K562 (cell line): ENCODE measurements at regions not wholly inside any gene's neighbourhood (a gene's known extent, or its start where the extent isn't known, plus 50 kb on each side); places are given as distances from the start of the nearest gene placed in this dataset.

Source experiments
- ATAC-seq: fragments of 200-7000 bp; cut with Tn5 transposase; 3 replicates; pipeline ENCODE4 v1.9.1; 2020; ENCODE audit warnings: moderate library complexity
- BruUV-seq: library from RNA; stranded (reverse); fragments of 400-500 nt; replicated peaks from 2 replicates; lab custom pipeline; 2021; lab: Mats Ljungman, UMichigan
- CTCF ChIA-PET: fragments of 300-600 bp; formaldehyde crosslinking; extraction: SDS; loops from one replicate; lab custom pipeline; 2021; ENCODE audit warnings: low intra/inter-chr PET ratio; lab: Yijun Ruan, JAX
- POLR2A ChIA-PET: fragments of 300-600, 350-650 bp; sonication (Branson Sonifier 250); formaldehyde crosslinking; extraction: SDS; loops from one replicate; lab custom pipeline; 2021; ENCODE audit warnings: antibody characterized with exemption, inconsistent platforms; lab: Yijun Ruan, JAX
- DNase-seq, 4 experiments: peaks; one replicate each; pipeline versions ENCODE4 v3.0.0 to v3.0.0-alpha.2; 2011 to 2018; ENCODE audit warnings: low spot score in 3 of 4, mixed read lengths in 3 of 4; ENCODE audit errors: extremely low read depth in 1 of 4
- FAIRE-seq: peaks from 2 replicates; lab custom pipeline; 2011; peaks lifted over from hg19 to GRCh38; lab: Jason Lieb, UNC
- H2AFZ ChIP-seq: 2 replicates; pipeline ENCODE4 v1.6.0; 2011; ENCODE audit warnings: low read depth, low read length, control low read depth, inconsistent platforms
- H3K27ac ChIP-seq: fragments of 200-600 bp; 3 replicates; pipeline ENCODE4 v1.8.0; 2011; ENCODE audit warnings: low read depth, mild to moderate bottlenecking, control low read depth, inconsistent platforms, low read length, moderate library complexity, mixed read lengths; ENCODE audit errors: extremely low read depth
- H3K27me3 ChIP-seq, 2 experiments: fragments of 300-600 bp in 1 of 2; 2 replicates in 1 of 2; 3 replicates in 1 of 2; pipeline versions ENCODE4 v1.6.0 to v1.8.0; 2011; ENCODE audit warnings: inconsistent platforms in 2 of 2, low read length in 2 of 2, mild to moderate bottlenecking in 1 of 2, mixed read lengths in 1 of 2, moderate library complexity in 1 of 2; ENCODE audit not compliant: control insufficient read depth in 2 of 2, insufficient read depth in 2 of 2
- H3K36me3 ChIP-seq: fragments of 300-600 bp; 3 replicates; pipeline ENCODE4 v1.8.0; 2011; ENCODE audit warnings: mild to moderate bottlenecking, low read length, inconsistent platforms; ENCODE audit not compliant: control insufficient read depth, insufficient read depth
- H3K4me1 ChIP-seq, 2 experiments: fragments of 200-600 bp in 1 of 2; replicated peaks in 1 of 2; 2 replicates in 1 of 2; 3 replicates in 1 of 2; pipeline versions ENCODE4 v1.5.1 to v1.8.0; 2011; ENCODE audit warnings: inconsistent platforms in 2 of 2, low read length in 2 of 2, mild to moderate bottlenecking in 1 of 2, mixed read lengths in 1 of 2, moderate library complexity in 1 of 2; ENCODE audit not compliant: control insufficient read depth in 2 of 2, insufficient read depth in 2 of 2
- H3K4me2 ChIP-seq: 2 replicates; pipeline ENCODE4 v1.6.1; 2011; ENCODE audit warnings: low read length, control low read depth, inconsistent platforms, mixed read lengths; ENCODE audit not compliant: insufficient read depth
- H3K4me3 ChIP-seq: fragments of 200-600 bp; sonication (generic), shearing (Covaris generic); 2 replicates; pipeline ENCODE4 v1.5.1; 2016; ENCODE audit warnings: control low read depth, inconsistent platforms
- H3K79me2 ChIP-seq: fragments of 200-600 bp; 3 replicates; pipeline ENCODE4 v1.8.0; 2011; ENCODE audit warnings: low read length, inconsistent platforms; ENCODE audit not compliant: control insufficient read depth, insufficient read depth
- H3K9ac ChIP-seq, 2 experiments: 2 replicates each; pipeline versions ENCODE4 v1.6.0 to v1.6.1; 2011; ENCODE audit warnings: low read depth in 2 of 2, low read length in 2 of 2, control low read depth in 1 of 2, inconsistent platforms in 1 of 2, mild to moderate bottlenecking in 1 of 2, mixed read lengths in 1 of 2; ENCODE audit not compliant: insufficient read depth in 1 of 2
- H3K9me1 ChIP-seq: one replicate; pipeline ENCODE4 v1.6.0; 2011; ENCODE audit warnings: inconsistent platforms, mild to moderate bottlenecking, low read length, moderate library complexity; ENCODE audit not compliant: control insufficient read depth, insufficient read depth
- H3K9me3 ChIP-seq: replicated peaks from 2 replicates; pipeline ENCODE4 v1.5.1; 2011; ENCODE audit warnings: low read depth, low read length, inconsistent platforms; ENCODE audit not compliant: control insufficient read depth, insufficient read depth
- H4K20me1 ChIP-seq: replicated peaks from 2 replicates; pipeline ENCODE4 v1.6.1; 2011; ENCODE audit warnings: low read length, inconsistent platforms, mixed read lengths; ENCODE audit not compliant: control insufficient read depth, insufficient read depth
- FIP1L1 ChIP-seq: fragments of 200-400 bp; formaldehyde crosslinking; IDR thresholded peaks from 2 replicates; pipeline ENCODE4 v1.6.1; 2018; ENCODE audit warnings: mild to moderate bottlenecking, low read depth, low read length; ENCODE audit not compliant: poor library complexity, severe bottlenecking
- RBM25 ChIP-seq: fragments of 200-400 bp; formaldehyde crosslinking; IDR thresholded peaks from 2 replicates; pipeline ENCODE4 v1.6.1; 2018; ENCODE audit warnings: low read length, low read depth, moderate library complexity; ENCODE audit not compliant: severe bottlenecking
- WGBS: fragments of 100-300 bp; shearing (Covaris generic); methylation state at CpG from one replicate; pipeline ENCODE4 v1.1.6; 2016; ENCODE audit warnings: low coverage, mixed read lengths; ENCODE audit not compliant: insufficient coverage; ENCODE audit errors: missing lambda C conversion rate; 5-methylcytosine and 5-hydroxymethylcytosine counted together
- in situ Hi-C: fragments of 300-500 bp; cut with MboI; formaldehyde crosslinking; loops from 4 replicates; pipeline ENCODE4 v1.15.0; 2018; ENCODE audit warnings: inconsistent platforms, mixed read lengths
- intact Hi-C: fragments of 100-400 bp; cut with micrococcal nuclease; formaldehyde crosslinking; loops from 2 replicates; pipeline ENCODE4 v1.14.2; 2022
- TF ChIP-seq, protein P1 (sequence below): fragments of 250-450 bp; sonication (Bioruptor Pico); IDR thresholded peaks from 2 replicates; pipeline ENCODE4 v1.5.1; 2021; ENCODE audit warnings: mild to moderate bottlenecking

DNA sequence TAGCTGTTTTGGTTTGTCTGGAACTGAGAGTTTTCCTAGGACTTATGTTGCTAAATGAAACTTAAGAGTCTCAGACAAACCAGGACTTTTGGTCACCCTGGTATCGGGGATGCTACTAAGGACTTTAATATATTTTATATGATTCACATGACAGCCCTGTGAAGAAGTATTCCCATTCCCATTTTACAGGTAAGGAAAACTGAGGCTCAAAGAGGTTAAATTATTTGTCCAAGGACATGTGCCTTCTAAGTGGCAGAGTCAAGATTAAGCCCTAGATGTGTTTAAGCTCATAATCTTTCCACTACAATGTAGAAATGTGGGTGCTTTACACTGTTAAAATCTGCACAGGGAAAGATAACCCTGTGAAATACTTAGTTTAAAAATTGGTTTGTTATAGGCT, 77.7 kb upstream of the ATP5MC3 start:
- CTCF ChIA-PET, result no interaction called here
- in situ Hi-C loops (no loop called here), intact Hi-C loops (no loop called here)

DNA sequence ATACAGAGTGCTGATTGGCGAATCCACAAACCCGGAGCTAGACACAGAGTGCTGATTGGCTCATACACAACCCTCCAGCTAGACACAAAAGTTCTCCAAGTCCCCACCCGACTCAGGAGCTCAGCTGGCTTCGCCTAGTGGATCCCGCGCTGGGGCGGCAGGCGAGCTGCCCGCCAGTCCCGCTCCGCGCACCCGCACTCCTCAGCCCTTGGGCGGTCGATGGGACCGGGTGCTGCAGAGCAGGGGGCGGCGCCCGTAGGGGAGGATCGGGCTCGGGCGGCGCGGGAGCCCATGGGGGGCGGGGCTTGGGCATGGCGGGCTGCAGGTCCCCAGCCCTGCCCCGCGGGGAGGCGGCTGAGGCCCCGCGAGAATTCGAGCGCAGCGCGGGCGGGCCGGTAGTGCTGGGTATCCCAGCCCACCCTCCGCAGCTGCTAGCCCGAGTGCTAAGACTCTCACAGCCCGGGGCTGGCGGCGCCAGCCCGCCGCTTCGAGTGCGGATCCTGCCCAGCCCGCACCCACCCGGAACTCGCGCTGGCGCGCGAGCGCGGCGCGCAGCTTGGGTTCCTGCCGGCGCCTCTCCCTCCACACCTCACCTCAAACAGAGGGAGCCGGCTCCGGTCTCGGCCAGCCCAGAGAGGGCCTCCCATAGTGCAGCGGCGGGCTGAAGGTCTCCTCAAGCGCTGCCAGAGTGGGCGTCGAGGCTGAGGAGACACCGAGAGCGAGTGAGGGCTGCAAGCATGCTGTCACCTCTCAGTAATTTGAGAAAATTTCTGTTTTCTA, 75.5 kb upstream of the ATP5MC3 start:
- H3K79me2 ChIP-seq, result no peaks in the 10 kb centered on the region
- no peaks in the 10 kb centered on the region for H3K9me1 ChIP-seq
- no peak overlapping the region for H3K4me3 ChIP-seq
- H3K9ac ChIP-seq, result no peak overlapping the region
- ChIA-PET CTCF (no interaction called here), POLR2A (interaction anchor here (0.7 to 1.0 kb wide), 3 partner anchors 34 to 199 kb away, joined by 3 read pairs; no protein-coding TSS in a partner anchor)
- intact Hi-C loops, result no loop called here
- BruUV-seq, result no TSS peak
- FAIRE-seq, result no peak
- DNase-seq, result no peak
- H2AFZ ChIP-seq, result no peak overlapping the region
- no peaks in the 10 kb centered on the region for H3K9me3 ChIP-seq
- no peak overlapping the region for H3K4me2 ChIP-seq
- no peaks in the 10 kb centered on the region for H3K36me3 ChIP-seq
- 45% methylated on average over 42 of the region's 69 CpGs for WGBS
- H3K27ac ChIP-seq, result no peak overlapping the region
- in situ Hi-C loops, result no loop called here
- peaks cover 0 to 3% of the 10 kb centered on the region in 2 experiments; a peak in 3 of 5 replicates for H3K27me3 ChIP-seq
- no peaks in the 10 kb centered on the region for H4K20me1 ChIP-seq
- TF ChIP-seq, protein P1, sequence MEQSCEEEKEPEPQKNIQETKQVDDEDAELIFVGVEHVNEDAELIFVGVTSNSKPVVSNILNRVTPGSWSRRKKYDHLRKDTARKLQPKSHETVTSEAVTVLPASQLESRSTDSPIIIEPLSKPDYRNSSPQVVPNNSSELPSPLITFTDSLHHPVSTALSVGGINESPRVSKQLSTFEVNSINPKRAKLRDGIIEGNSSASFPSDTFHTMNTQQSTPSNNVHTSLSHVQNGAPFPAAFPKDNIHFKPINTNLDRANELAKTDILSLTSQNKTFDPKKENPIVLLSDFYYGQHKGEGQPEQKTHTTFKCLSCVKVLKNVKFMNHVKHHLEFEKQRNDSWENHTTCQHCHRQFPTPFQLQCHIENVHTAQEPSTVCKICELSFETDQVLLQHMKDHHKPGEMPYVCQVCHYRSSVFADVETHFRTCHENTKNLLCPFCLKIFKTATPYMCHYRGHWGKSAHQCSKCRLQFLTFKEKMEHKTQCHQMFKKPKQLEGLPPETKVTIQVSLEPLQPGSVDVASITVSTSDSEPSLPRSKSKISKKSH (CRISPR knock-in tag), result no peak
- no peak for ATAC-seq
- H3K4me1 ChIP-seq, result peaks cover 0 to 7% of the 10 kb centered on the region in 2 experiments; a peak in 1 of 5 replicates

More for the DNA sequence above, 77.7 kb upstream of the ATP5MC3 start:
- peaks cover 0 to 3% of the 10 kb centered on the region in 2 experiments; a peak in 2 of 5 replicates for H3K27me3 ChIP-seq
- no TSS peak for BruUV-seq
- no peak overlapping the region for H3K27ac ChIP-seq
- H3K4me2 ChIP-seq, result no peak overlapping the region
- H2AFZ ChIP-seq, result no peak overlapping the region
- peaks cover 0 to 7% of the 10 kb centered on the region in 2 experiments; a peak in 1 of 5 replicates for H3K4me1 ChIP-seq
- 0% methylated on average over 1 of the region's 1 CpG for WGBS
- POLR2A ChIA-PET, result interaction anchor here (0.8 to 0.9 kb wide), 3 partner anchors 9 to 93 kb away, joined by 3 to 6 read pairs (median 3); no protein-coding TSS in a partner anchor
- H3K79me2 ChIP-seq, result no peaks in the 10 kb centered on the region
- TF ChIP-seq FIP1L1, result no peak
- peak; percentile 54 for TF ChIP-seq RBM25
- no peak overlapping the region for H3K4me3 ChIP-seq
- no peak overlapping the region for H3K9ac ChIP-seq
- H3K9me1 ChIP-seq, result no peaks in the 10 kb centered on the region
- H3K9me3 ChIP-seq, result no peaks in the 10 kb centered on the region
- no peaks in the 10 kb centered on the region for H4K20me1 ChIP-seq
- FAIRE-seq, result no peak
- ATAC-seq, result no peak
- no peak for DNase-seq
- H3K36me3 ChIP-seq, result no peaks in the 10 kb centered on the region
